NCI-H1417 (cell line): ENCODE measurements at regions not wholly inside any gene's neighbourhood (a gene's known extent, or its start where the extent isn't known, plus 50 kb on each side); places are given as distances from the start of the nearest gene placed in this dataset.

Experiments
- DNase-seq, 3 experiments: peaks; one replicate each; lab custom pipeline; 2025; lab: John Stamatoyannopoulos, UW

DNA sequence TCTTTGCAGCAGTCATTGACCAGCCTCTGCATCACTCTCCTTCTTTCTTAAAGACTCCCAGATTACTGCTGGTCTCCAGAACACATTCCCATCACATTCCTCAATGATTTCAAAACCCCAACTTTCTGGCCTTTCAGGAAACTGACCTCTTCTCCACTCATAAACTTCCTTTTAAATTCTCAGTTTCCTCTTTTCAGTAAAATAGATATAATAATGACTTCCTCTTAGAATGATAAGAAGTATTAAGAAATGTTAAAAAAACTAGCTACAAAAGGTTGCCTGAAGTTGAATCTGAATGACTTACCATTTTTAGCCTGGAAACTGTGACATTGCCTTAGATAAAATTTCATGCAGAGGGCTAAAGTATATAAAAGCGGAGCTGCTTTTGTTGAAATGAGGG lies 239.3 kb downstream of the OGFRL1 start:
- DNase-seq: no peak

DNA sequence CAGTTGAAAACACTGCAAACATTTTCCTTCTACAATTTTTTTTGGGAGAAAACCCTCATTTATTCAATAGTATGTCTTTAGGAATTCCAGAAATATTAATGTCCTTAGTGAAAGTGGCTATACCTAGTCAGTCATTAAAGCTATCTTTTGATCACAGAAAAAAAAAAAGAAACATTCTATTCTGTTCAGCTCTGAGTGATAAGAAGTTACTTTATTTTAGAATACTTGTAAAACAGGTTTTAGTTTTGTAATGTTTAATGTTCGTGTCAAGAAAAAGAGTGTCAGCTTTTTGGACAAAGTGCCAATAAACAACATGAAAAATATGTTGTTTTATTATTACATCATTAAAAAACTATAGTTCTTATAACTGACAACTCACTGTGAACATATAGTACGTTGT lies 240.4 kb downstream of the OGFRL1 start:
- DNase-seq: no peak

GRCh38 chr6:71529769-71530168 lies 241.2 kb downstream of the OGFRL1 start:
- peak in 2 of 3 experiments; percentile 9 to 70 for DNase-seq

DNA sequence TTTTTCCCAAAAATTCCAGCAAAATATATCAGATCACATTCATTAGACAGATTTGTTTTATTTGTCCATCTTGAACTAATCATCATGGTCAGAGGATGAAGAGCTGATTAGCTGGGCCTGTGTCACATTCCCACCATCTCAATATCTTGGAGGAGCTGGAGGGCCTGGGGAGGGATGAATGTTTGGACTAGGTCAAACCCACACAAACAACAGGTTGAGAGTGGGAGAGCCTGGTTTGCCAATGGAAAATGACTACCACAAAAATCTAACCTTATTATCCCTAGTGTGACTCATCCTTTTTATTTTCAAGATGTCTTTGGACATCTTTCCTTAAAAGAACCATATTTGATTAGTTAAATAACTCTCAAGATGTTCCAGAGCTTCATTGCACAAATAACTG lies 242.4 kb downstream of the OGFRL1 start:
- no peak for DNase-seq

DNA sequence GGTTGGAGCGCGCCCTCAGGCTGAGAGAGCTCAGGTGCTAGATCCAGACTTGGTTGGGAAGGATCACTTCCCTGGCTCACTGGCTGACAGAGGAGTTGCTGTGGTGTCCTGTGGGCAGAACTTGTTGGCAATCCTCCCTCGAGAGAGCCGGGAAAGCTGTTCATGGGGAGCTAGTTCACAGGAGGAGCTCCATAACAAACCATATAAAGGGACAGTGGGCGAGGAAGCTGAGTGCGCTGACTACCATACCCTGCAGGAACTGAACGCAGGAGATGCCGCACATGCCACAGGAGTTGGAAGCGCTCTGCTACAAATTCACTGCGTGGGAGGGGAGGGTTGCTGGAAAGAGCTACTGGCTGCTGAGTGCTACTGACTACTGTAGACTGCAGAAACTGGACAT lies 243.2 kb downstream of the OGFRL1 start:
- DNase-seq: no peak

DNA sequence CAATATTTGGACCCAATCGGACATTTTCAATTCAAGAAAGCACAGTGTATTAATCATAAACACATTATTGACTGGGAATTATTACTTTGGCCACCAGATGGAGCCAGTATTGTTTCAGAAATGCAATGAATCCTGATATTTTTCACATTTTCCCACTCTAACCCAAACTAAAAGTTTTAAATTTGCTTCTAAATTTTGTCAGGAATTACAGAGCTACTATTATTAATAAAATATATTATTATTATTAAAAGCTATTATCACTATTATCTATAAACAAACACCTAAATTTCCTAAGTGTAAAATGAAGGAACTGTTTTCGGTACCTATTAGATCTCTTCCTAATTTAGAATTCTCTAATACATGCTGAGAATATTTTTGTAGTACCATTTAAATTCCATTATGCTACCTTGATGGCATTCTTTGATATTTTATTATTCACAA lies 245.3 kb downstream of the OGFRL1 start:
- DNase-seq: peak in 2 of 3 experiments; percentile 35 to 54

DNA sequence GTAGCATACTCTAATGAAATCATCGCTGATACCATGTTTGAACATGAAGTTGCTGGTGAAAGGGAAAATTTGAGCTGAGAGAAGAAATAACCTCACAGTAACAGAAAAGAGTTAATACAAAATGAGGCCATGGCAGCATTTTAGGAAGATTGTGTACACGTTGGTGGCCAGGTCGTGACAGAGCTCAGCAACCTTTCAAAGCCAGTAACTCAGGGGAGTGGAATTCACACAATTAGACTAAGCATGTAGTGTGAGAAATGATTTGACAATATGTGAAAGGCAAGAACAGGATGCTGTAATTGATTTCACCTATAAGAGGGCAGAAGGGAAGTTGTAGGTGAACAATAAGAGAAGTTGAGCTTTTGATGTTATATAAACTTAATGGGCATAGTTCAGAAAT lies 246.3 kb downstream of the OGFRL1 start:
- DNase-seq: no peak

GRCh38 chr6:71537717-71538116 lies 249.1 kb downstream of the OGFRL1 start:
- no peak for DNase-seq

DNA sequence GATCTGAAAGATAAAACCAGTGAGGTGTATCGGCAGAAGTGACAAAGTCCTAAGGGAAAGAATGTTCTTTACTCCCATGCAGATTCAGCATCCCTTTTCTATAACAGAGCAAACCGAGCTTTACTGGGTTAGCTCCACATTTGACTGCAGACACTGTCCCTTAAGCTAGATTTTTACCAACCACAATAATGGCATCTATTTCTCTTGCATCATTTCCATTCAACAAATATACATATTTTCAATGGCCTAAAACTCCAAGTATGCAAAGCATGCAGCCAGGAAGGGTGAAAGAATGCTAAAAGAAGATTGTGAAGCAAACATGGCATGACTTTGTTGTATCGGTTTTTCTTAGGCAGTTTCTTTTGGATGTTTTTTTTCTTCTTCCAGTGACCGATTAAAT lies 255.4 kb downstream of the OGFRL1 start:
- no peak for DNase-seq

DNA sequence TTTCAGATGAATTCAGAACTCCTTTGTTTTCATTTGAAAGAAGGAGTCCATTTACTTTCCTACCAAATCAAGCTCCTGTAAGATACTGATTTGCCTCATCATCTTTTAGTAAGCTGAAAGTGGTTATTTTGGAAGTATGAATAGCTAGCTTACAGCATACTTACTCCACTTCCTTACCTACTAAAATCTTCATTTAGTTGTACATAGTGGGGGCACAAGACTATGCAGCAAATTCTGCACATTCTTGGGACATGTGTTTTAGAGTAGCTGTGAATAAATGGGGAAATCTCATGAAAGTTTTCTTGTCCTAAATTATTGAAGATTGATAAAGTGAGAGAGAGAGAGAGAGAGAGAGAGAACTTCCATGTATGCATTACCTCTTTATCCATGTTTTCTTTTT lies 256.3 kb downstream of the OGFRL1 start:
- no peak for DNase-seq

DNA sequence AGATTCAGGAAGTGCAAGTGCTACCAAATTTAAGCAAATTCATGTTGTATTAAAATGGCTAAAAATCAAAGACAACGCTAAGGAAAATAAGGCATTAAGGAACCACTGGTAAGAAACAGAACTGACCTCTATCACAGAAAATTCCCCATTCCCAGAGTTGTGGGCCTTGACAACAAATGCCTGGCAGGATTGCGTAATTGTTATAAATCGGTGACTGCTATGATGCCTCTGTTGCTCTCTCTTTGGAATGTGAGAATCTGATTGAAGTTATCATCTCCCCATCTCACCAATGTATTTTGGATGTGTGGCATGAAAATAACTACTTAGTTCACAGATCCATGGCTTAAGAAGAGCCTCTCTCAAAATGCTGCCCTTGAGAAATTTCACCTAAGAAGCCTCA lies 257.3 kb downstream of the OGFRL1 start:
- no peak for DNase-seq

GRCh38 chr6:71551798-71552197 lies 263.2 kb downstream of the OGFRL1 start:
- no peak for DNase-seq

DNA sequence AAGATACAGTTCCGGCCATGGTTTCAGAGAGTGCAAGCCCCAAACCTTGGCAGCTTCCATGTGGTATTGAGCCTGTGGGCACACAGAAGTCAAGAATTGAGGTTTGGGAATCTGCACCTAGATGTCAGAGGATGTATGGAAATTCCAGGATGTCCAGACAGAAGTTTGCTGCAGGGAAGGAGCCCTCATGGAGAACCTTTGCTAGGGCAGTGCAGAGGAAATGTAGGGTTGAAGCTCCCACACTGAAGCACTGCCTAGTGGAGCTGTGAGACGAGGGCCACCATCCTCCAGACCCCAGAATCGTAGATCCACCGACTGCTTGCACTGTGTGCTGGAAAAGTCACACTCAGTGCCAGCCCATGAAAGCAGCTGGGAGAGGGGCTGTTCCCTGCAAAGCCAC lies 267.5 kb downstream of the OGFRL1 start:
- DNase-seq: no peak

DNA sequence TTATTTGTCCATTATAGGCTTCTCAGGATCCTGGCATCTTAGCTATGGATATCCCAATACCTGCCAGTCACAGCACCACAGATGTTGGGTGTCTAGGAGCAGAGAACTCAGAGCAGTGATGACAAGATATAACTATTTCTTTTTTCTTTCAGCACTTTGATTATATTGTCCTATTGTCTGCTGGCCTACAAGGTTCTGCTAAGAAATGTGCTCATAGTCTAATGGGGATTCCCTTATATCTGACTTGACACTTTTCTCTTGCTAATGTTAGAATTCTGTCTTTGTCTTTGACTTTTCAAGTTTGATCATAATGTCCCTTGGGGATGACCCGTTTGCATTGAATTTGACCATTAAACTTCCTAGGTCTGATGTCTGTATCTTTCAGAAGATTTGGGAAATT lies 270.4 kb downstream of the OGFRL1 start:
- DNase-seq: no peak

DNA sequence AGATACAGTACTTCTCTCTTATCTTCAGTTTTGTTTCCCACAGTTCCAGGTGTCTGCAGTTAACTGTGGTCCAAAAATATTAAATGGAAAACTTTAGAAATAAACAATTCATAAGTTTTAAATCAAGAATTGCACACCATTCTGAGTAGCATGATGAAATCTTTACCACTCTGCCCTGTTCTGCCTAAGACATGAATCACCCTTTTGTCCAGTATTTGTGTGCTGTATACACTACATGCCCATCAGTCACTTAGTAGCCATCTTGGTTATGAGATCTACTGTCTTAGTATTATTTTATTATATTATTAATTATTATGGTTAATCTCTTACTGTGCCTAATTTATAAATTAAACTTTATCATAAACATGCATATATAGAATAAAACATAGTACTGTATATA lies 279.0 kb downstream of the OGFRL1 start:
- no peak for DNase-seq

GRCh38 chr6:71577766-71578165 lies 289.2 kb downstream of the OGFRL1 start:
- DNase-seq: no peak

- no peak for DNase-seq
Observed at GRCh38 chr6:71579902-71580301, 291.3 kb downstream of the OGFRL1 start.

DNA sequence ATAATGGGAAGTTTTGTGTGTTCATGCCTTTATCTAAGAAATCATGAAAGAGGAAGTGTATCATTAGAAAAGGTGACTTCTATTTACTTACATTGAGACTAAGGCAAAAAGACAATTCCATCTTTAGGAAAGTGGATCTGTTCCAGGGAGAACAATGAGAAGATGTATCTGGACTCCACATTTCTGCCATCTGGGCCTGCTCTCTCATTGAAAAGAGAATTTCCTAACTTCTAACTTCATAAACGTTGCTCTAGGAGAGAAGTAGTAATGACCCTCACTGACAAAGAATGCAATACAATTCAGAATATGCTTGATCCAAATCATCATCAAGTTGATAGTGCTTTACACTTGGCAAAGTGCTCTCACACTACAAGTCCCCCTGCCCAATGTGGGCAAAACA lies 294.2 kb downstream of the OGFRL1 start:
- no peak for DNase-seq

- DNase-seq: no peak
Observed at GRCh38 chr6:71584712-71585436, 296.3 kb downstream of the OGFRL1 start.

DNA sequence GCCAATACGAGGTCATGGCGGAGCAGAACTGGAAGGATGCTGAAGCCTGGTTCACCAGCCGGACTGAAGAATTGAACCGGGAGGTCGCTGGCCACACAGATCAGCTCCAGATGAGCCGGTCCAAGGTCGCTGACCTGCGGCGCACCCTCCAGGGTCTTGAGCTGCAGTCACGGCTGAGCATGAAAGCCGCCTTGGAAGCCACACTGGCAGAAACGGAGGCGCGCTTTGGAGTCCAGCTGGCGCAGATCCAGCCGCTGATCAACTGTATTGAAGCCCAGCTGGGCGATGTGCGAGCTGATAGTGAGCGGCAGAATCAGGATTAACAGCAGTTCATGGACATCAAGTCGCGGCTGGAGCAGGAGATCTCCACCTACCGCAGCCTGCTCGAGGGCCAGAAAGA lies 296.9 kb downstream of the OGFRL1 start:
- no peak for DNase-seq

DNA sequence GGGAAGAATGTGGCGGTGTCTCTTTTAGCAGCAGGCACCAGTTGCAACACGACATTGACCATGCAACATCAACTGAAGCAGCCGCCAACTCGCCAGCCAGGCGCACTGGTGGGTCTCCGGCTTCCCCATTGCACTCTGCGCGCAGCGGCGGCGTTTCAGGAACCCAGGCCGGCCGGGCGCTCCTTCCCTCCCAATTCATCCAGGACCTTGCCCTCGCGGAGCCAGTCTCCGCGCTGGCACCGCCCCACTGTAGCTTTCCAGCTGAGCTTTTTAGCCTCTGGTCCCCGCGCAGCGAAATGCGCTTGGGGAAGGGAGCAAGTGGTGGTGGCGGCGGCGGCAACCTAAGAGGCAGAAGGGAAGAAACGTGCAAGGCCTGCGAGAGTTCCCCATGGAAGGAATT lies 297.9 kb upstream of the RIMS1 start:
- DNase-seq: no peak

GRCh38 chr6:71589254-71589653 lies 297.1 kb upstream of the RIMS1 start:
- no peak for DNase-seq

- DNase-seq: no peak
Observed at GRCh38 chr6:71592643-71593042, 293.7 kb upstream of the RIMS1 start.

GRCh38 chr6:71599359-71599758 lies 287.0 kb upstream of the RIMS1 start:
- no peak for DNase-seq
